Natural killer cell (primary cell): ENCODE measurements at regions not wholly inside any gene's neighbourhood (a gene's known extent, or its start where the extent isn't known, plus 50 kb on each side); places are given as distances from the start of the nearest gene placed in this dataset.

Source experiments
- ATAC-seq, 3 donors: fragments of 150-1000 bp in 2 of 3; fragments of 200-7000 bp in 1 of 3; cut with Tn5 transposase; 1 replicate in 1 of 3; 2 replicates in 2 of 3; pipeline ENCODE4 v1.10.0; 2021; ENCODE audit warnings: mild to moderate bottlenecking in 2 of 3, moderate library complexity in 2 of 3
- DNase-seq, 2 donors: peaks; one replicate each; pipeline versions ENCODE4 v3.0.0 to v3.0.0-alpha.2; 2013 to 2021; ENCODE audit warnings: mixed read lengths in 1 of 2
- H3K27ac ChIP-seq: one replicate; pipeline ENCODE4 v1.5.1; 2013; ENCODE audit warnings: mild to moderate bottlenecking, low read length
- H3K27me3 ChIP-seq: one replicate; pipeline ENCODE4 v1.6.1; 2013; ENCODE audit warnings: low read length; ENCODE audit not compliant: control insufficient read depth, insufficient read depth
- H3K36me3 ChIP-seq: one replicate; pipeline ENCODE4 v1.6.1; 2013; ENCODE audit warnings: low read length; ENCODE audit not compliant: control insufficient read depth, insufficient read depth
- H3K4me1 ChIP-seq: one replicate; pipeline ENCODE4 v1.6.1; 2013; ENCODE audit warnings: low read length; ENCODE audit not compliant: control insufficient read depth, insufficient read depth
- H3K4me3 ChIP-seq: one replicate; pipeline ENCODE4 v1.5.1; 2013; ENCODE audit warnings: low read length
- H3K9me3 ChIP-seq: one replicate; pipeline ENCODE4 v1.6.1; 2013; ENCODE audit warnings: low read length; ENCODE audit not compliant: control insufficient read depth, insufficient read depth
- H3K27ac Mint-ChIP-seq, 2 donors: one replicate each; pipeline ENCODE4 v1.8.0; 2022; ENCODE audit warnings: mild to moderate bottlenecking in 2 of 2, mixed read lengths in 2 of 2, moderate library complexity in 1 of 2
- H3K27me3 Mint-ChIP-seq, 2 donors: one replicate each; pipeline ENCODE4 v1.8.0; 2022; ENCODE audit warnings: low read depth in 2 of 2, mixed read lengths in 2 of 2
- H3K36me3 Mint-ChIP-seq: one replicate; pipeline ENCODE4 v1.8.0; 2022; ENCODE audit warnings: mixed read lengths
- H3K4me1 Mint-ChIP-seq, 2 donors: one replicate each; pipeline ENCODE4 v1.8.0; 2022; ENCODE audit warnings: mixed read lengths in 2 of 2
- H3K4me3 Mint-ChIP-seq: one replicate; pipeline ENCODE4 v1.8.0; 2022; ENCODE audit warnings: mild to moderate bottlenecking, moderate library complexity, mixed read lengths
- H3K9me3 Mint-ChIP-seq, 2 donors: one replicate each; pipeline ENCODE4 v1.8.0; 2022; ENCODE audit warnings: mixed read lengths in 2 of 2
- WGBS: methylation state at CpG from one replicate; pipeline ENCODE4 v1.1.7; 2013; ENCODE audit warnings: missing lambda C conversion rate; ENCODE audit not compliant: insufficient coverage; 5-methylcytosine and 5-hydroxymethylcytosine counted together
- intact Hi-C: fragments of 100-400 bp; cut with micrococcal nuclease; formaldehyde crosslinking; loops from one replicate; pipeline ENCODE4 v1.14.2; 2022
- TF ChIP-seq, protein P1 (sequence below): fragments of 200-600 bp; IDR thresholded peaks from one replicate; pipeline ENCODE4 v1.8.0; 2022; ENCODE audit warnings: antibody characterized with exemption

DNA sequence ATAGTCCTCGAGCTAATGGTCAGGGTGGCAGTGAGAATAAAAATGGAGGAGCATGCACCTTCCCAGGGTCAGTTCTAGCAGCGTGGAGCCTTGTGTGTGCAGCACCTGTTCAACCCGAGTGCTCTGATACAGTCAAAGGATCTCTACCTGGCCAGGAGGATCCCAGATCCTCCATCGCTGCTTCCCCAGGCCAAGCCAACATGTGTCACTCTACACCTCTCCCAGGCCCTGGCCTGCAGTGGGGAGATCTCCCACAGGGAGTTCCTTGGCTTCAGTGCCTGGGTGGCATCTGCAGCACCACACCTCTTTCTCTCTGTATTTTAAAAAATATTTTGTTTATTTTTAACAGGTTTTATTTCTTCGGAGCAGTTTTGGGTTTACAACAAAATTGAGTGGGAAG, 414.8 kb upstream of the C2CD4B start:
- ATAC-seq: peak in 1 of 3 donors; percentile 32
- Histone ChIP-seq H3K9me3 (no peaks in the 10 kb centered on the region), H3K27me3 (no peaks in the 10 kb centered on the region), H3K4me3 (no peak overlapping the region), H3K36me3 (no peaks in the 10 kb centered on the region), H3K4me1 (no peaks in the 10 kb centered on the region), H3K27ac (no peak overlapping the region)
- Mint-ChIP-seq H3K4me1 (no peaks in the 10 kb centered on the region), H3K27me3 (peaks cover 6 to 12% of the 10 kb centered on the region in 2 donors), H3K9me3 (no peaks in the 10 kb centered on the region), H3K36me3 (no peaks in the 10 kb centered on the region), H3K27ac (no peak overlapping the region), H3K4me3 (no peak overlapping the region)
- intact Hi-C loops: no loop called here
- TF ChIP-seq, protein P1, sequence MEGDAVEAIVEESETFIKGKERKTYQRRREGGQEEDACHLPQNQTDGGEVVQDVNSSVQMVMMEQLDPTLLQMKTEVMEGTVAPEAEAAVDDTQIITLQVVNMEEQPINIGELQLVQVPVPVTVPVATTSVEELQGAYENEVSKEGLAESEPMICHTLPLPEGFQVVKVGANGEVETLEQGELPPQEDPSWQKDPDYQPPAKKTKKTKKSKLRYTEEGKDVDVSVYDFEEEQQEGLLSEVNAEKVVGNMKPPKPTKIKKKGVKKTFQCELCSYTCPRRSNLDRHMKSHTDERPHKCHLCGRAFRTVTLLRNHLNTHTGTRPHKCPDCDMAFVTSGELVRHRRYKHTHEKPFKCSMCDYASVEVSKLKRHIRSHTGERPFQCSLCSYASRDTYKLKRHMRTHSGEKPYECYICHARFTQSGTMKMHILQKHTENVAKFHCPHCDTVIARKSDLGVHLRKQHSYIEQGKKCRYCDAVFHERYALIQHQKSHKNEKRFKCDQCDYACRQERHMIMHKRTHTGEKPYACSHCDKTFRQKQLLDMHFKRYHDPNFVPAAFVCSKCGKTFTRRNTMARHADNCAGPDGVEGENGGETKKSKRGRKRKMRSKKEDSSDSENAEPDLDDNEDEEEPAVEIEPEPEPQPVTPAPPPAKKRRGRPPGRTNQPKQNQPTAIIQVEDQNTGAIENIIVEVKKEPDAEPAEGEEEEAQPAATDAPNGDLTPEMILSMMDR: no peak
- no peak for DNase-seq
- 88% methylated on average over 4 of the region's 5 CpGs for WGBS

DNA sequence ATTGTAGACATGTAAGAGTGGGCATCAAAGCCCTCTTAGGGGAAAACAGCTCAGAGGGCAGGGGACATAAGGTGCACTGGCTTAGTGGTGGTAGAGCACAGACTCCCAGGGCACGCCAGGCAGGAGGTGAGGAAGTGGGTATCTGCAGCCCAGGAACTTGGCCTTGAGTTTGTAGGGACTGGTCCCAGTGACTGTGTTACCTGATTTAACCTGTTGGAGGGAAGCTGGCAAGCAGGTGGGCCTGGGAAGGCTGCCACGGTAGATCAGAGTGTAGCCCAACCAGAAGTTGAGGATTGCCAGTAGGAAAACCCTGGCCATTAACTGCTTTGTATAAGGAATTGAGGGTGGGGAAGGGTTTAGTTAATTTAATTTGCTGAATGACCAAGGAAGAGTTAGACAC, 417.5 kb upstream of the C2CD4B start:
- ATAC-seq (no peak), DNase-seq (no peak)
- intact Hi-C loops: no loop called here
- TF ChIP-seq, protein P1: no peak
- no peak overlapping the region for H3K27ac Mint-ChIP-seq
- H3K36me3 Mint-ChIP-seq: no peaks in the 10 kb centered on the region
- no peaks in the 10 kb centered on the region for H3K4me1 ChIP-seq
- no peaks in the 10 kb centered on the region for H3K4me1 Mint-ChIP-seq
- WGBS: 81% methylated on average over 2 of the region's 2 CpGs
- H3K4me3 Mint-ChIP-seq: no peak overlapping the region
- H3K4me3 ChIP-seq: no peak overlapping the region
- no peak overlapping the region for H3K27ac ChIP-seq
- no peaks in the 10 kb centered on the region for H3K9me3 ChIP-seq
- no peaks in the 10 kb centered on the region for H3K27me3 ChIP-seq
- H3K9me3 Mint-ChIP-seq: no peaks in the 10 kb centered on the region
- H3K36me3 ChIP-seq: no peaks in the 10 kb centered on the region
- peaks cover 6 to 12% of the 10 kb centered on the region in 2 donors for H3K27me3 Mint-ChIP-seq

DNA sequence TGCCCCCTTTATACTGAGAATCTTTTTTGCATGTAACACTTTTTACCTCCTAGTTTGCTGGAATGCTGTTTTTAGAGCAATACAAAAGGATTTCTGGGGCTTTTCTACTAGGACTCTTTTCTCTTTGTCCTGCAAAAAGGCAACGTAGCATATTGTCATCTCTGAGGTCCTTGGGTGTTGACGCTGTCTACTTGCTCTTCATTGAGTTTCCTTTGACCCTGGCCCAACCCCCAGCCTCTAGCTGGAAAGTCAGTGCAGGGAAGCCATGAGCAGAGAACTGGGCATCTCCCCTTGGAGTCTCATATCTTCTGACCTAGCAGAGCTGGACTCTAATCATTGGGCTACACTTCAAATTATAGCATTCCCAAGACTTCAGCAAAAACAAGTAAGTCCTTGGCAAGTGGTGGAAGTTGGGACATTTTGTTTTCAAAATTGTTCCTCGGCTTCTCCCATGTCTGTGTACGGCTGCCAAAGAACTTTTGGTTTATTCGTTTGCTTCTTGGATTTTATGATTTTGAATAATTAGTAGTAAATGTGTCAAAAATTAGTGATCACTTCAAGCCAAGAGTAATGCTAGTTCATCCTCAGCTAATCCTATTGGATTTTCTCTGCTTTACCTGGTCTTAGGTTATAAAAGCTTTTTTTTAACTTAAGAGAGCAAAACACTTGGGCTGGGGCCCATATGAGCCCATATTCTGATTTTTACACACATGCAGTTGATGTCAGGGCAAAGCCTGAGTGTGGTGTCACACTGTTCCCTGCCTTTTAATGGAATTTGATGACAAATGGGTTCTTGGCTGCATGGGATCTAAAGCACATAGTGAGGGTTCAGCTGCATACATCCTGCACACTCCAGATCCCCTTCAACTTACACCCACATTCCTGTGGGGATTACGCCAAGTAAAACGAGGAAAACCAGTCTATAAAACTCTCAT, 419.5 kb upstream of the C2CD4B start:
- H3K4me1 ChIP-seq: no peaks in the 10 kb centered on the region
- intact Hi-C loops: no loop called here
- no peaks in the 10 kb centered on the region for H3K36me3 ChIP-seq
- Mint-ChIP-seq H3K4me3 (no peak overlapping the region), H3K27me3 (peaks cover 6 to 12% of the 10 kb centered on the region in 2 donors), H3K4me1 (no peaks in the 10 kb centered on the region), H3K9me3 (no peaks in the 10 kb centered on the region), H3K36me3 (no peaks in the 10 kb centered on the region), H3K27ac (no peak overlapping the region)
- DNase-seq (no peak), ATAC-seq (no peak)
- H3K27me3 ChIP-seq: no peaks in the 10 kb centered on the region
- no peak overlapping the region for H3K4me3 ChIP-seq
- H3K27ac ChIP-seq: no peak overlapping the region
- 91% methylated on average over 7 of the region's 7 CpGs for WGBS
- no peaks in the 10 kb centered on the region for H3K9me3 ChIP-seq
- TF ChIP-seq, protein P1: no peak
